Tibial nerve (tissue), 3 donors: ENCODE measurements at regions not wholly inside any gene's neighbourhood (a gene's known extent, or its start where the extent isn't known, plus 50 kb on each side); places are given as distances from the start of the nearest gene placed in this dataset.

Experiments
- CTCF ChIP-seq, 5 experiments: fragments of 200-600 bp in 3 of 5; fragments of 450-650 bp in 2 of 5; sonication (generic) in 3 of 5; IDR thresholded peaks; one replicate each; pipeline ENCODE4 v1.5.1; 2016 to 2019; ENCODE audit warnings: antibody characterized with exemption in 5 of 5, mild to moderate bottlenecking in 3 of 5, moderate library complexity in 2 of 5
- POLR2A ChIP-seq, 2 donors: fragments of 450-650 bp; IDR thresholded peaks; one replicate each; pipeline ENCODE4 v1.6.1; 2017; ENCODE audit warnings: antibody characterized with exemption in 2 of 2, mild to moderate bottlenecking in 2 of 2, moderate library complexity in 2 of 2

- TF ChIP-seq CTCF (IDR thresholded peaks at IDR 0.05) = no peak
- TF ChIP-seq POLR2A (IDR thresholded peaks at IDR 0.05) = no peak
These were observed 111.6 kb upstream of the SHB start for GRCh38 chr9:38180656-38181055.
